GM13976 (cell line): ENCODE measurements at regions not wholly inside any gene's neighbourhood (a gene's known extent, or its start where the extent isn't known, plus 50 kb on each side); places are given as distances from the start of the nearest gene placed in this dataset.

Source experiments
- DNase-seq: peaks from one replicate; pipeline ENCODE4 v3.0.0; 2012; ENCODE audit warnings: low spot score
- CTCF ChIP-seq: IDR thresholded peaks from 2 replicates; pipeline ENCODE4 v1.5.1; 2012; ENCODE audit warnings: borderline replicate concordance, mild to moderate bottlenecking; ENCODE audit not compliant: insufficient read depth; ENCODE audit errors: extremely low read depth, missing control alignments, control extremely low read depth
- in situ Hi-C: fragments of 300-500 bp; cut with MboI; formaldehyde crosslinking; loops from one replicate; pipeline ENCODE4 v1.12.0; 2022; ENCODE audit warnings: low sequenced_read_pairs, mixed read lengths, inconsistent platforms; ENCODE audit not compliant: unreplicated experiment

GRCh38 chr4:105050896-105051295, 95.8 kb upstream of the TET2 start:
- no peak for DNase-seq
- in situ Hi-C loops, result no loop called here
- TF ChIP-seq CTCF, result no peak

DNA sequence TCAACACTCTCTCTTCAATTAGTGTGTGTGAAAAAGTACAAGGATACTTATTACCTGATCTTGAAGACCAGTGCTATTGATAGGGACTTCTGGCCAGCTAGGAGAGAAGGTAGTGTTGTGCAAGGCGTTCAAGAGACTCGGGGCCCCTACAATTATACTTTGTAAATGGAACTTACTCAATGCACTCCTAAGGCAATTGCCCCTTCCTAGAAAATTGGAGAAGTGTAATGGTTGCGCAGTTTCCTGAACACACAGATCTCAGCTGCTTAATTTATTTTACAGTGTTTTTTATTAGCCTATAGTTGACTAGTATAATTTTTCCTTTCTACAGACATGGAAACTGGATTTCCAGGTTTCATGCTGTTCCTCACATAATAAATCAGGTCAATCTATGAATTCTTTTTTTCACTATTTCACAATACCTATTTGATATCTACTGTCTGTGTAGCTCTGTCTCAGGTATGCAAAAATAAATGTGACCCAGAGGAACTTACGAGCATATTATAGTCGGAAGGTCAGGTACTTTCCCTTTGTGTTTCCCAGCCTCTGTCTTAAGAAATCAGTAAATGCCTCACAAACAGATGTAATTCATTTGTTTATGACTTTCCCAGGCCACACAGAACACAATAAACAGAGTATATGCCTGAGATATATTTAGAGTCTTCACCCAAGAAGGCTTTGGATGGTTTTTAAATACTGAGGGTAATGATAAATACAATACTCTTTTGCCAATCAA, 89.1 kb upstream of the TET2 start:
- no peak for DNase-seq
- no peak for TF ChIP-seq CTCF
- in situ Hi-C loops, result no loop called here

DNA sequence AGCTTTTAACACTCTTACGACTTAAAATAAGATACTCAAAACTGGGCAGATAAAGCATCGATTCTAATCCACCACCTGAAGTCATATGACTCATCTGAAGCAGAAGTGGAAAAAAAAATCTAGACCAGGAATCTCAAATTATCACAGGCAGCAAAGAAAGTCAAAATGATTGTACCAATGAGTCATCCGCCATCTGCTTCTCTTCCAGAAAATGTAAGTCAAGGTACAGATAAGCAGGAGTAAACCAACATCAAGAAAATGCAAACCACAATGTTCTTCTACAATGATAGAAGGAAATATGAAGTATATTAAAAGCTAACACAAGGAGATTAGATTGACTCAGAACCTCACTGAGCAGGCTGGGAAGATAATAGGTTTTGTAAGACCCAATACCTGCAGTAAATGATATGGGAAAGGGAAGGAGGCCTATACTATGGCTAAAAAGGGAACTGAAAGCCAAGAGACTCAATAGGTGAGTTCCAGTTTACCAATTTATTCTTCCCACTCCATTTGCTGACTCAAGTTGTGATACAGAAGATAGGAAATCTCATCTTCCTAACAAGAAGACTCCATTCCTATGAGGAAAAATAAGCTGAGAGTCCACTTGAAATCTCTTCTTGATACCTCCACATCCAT, 88.4 kb upstream of the TET2 start:
- no peak for DNase-seq
- in situ Hi-C loops, result no loop called here
- TF ChIP-seq CTCF, result no peak

DNA sequence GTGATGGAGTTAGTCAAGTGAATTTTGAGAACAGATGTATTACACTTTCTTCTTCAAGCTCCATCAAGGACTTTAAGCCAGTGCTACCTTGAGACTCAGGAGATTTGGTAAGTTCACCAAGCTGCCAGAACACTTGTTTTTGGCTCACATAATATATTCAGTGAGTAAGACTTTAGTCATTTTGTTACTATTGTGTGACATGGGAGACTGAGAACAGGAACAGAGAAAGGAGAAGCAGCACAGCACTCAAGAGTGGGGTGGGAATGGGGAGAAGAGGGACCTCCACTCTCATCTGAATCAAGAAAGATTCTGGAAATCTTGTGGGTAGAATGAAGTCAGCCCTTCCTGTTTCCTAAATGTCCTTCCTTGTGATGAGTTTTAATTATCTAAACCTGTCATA, 87.3 kb upstream of the TET2 start:
- peak; percentile 25 for DNase-seq
- TF ChIP-seq CTCF, result no peak
- in situ Hi-C loops, result no loop called here

DNA sequence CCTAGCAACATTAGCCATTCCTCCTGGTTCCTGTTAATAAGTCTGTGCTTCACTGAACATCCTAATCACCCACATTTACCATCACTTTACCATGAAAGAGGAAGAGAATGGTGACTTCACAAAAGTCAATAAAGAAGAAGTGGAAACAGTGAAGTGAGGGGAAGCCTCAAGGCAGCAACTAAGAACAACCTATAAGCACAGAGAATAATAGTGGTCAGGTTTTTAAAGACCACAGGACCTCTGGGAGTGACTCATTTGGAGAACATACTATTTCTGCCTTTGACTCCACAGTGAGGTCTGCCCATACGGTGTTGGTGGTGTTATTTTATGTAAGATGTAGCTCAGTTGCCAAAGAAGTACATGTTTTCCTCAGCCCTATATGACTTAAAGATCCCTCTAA, 86.0 kb upstream of the TET2 start:
- peak; percentile 67 for DNase-seq
- in situ Hi-C loops, result no loop called here
- TF ChIP-seq CTCF, result no peak

DNA sequence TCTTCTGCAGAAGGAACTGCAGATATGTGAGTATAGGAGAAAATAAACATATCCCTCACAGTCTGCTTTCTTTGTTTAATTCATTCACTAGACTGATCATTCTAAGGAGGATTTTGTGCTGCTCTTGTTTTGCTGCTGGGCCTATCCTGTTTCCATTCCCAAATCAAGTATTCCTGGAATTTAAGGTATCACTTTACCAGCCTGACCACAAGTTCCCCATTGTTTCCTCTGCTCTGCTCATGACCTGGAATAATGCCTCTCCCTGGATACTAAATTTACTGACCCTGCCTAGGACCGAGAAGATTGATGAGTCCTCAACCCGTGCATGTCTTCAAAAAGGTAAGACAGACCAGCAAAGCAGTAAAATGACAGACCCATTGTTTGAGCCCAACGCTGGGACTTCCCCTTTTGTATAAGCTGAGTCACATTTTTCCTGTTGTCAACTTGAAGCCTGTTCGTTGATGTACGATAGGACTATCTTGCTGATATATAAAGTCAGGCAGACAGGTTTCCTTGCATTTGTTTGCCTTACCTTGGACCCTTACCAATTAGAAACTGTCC, 85.5 kb upstream of the TET2 start:
- in situ Hi-C loops, result no loop called here
- peak; percentile 54 for DNase-seq
- TF ChIP-seq CTCF, result no peak
